ENCODE measurements at regions not wholly inside any gene's neighbourhood (a gene's known extent, or its start where the extent isn't known, plus 50 kb on each side); places are given as distances from the start of the nearest gene placed in this dataset.

DNA sequence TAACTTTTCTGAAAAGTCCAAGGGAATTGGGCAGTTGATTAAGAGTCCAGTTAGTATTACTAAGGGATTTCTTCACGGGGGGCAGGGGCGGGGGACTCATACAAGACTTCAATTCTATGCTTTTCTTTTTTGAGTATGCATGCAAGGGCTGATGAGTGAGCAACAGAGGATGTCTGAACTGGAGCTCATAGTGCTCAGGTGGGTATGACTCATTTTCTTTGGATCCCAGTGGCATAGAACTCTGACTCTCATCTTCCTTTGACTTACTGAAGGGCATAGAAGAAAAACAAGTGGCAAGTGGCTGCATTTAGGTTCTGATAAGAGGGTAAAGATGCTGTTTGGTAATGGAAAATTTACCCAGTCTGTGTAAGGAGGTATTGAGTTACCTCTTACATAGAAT lies 749.2 kb downstream of the NOVA1 start:
- TF ChIP-seq, protein P1, sequence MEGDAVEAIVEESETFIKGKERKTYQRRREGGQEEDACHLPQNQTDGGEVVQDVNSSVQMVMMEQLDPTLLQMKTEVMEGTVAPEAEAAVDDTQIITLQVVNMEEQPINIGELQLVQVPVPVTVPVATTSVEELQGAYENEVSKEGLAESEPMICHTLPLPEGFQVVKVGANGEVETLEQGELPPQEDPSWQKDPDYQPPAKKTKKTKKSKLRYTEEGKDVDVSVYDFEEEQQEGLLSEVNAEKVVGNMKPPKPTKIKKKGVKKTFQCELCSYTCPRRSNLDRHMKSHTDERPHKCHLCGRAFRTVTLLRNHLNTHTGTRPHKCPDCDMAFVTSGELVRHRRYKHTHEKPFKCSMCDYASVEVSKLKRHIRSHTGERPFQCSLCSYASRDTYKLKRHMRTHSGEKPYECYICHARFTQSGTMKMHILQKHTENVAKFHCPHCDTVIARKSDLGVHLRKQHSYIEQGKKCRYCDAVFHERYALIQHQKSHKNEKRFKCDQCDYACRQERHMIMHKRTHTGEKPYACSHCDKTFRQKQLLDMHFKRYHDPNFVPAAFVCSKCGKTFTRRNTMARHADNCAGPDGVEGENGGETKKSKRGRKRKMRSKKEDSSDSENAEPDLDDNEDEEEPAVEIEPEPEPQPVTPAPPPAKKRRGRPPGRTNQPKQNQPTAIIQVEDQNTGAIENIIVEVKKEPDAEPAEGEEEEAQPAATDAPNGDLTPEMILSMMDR (IDR thresholded peaks at IDR 0.05) = no peak
- TF ChIP-seq POLR2A (IDR thresholded peaks at IDR 0.05) (no peak), EP300 (IDR thresholded peaks at IDR 0.05) (no peak)

Measured in ovary (tissue), 3 donors.